ENCODE measurements at regions not wholly inside any gene's neighbourhood (a gene's known extent, or its start where the extent isn't known, plus 50 kb on each side); places are given as distances from the start of the nearest gene placed in this dataset.

DNA sequence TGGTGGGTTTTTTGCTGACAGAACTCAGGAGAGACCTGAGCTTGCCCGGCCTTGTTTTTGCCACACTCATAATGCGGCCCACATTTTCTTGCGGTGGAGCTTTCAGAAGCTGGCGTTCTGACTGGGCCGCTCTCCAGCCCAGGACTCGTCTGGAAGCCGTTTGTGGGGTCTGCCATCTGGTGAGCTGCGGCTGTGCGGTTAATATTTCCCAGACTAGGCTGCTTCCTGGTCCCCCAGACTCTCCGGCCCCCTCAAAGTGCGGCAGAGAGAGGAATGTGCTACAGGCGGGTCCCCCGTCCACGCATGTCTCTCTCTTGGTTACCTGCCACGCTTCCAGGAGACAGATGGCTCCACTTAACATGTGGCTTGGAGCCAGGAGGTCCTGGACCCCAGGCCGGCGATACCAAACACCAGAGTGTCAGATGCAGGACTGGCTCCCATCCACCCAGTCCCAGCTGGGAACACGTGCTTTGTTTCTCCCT, 128.9 kb upstream of the PMEPA1 start:
- no peak for DNase-seq

DNA sequence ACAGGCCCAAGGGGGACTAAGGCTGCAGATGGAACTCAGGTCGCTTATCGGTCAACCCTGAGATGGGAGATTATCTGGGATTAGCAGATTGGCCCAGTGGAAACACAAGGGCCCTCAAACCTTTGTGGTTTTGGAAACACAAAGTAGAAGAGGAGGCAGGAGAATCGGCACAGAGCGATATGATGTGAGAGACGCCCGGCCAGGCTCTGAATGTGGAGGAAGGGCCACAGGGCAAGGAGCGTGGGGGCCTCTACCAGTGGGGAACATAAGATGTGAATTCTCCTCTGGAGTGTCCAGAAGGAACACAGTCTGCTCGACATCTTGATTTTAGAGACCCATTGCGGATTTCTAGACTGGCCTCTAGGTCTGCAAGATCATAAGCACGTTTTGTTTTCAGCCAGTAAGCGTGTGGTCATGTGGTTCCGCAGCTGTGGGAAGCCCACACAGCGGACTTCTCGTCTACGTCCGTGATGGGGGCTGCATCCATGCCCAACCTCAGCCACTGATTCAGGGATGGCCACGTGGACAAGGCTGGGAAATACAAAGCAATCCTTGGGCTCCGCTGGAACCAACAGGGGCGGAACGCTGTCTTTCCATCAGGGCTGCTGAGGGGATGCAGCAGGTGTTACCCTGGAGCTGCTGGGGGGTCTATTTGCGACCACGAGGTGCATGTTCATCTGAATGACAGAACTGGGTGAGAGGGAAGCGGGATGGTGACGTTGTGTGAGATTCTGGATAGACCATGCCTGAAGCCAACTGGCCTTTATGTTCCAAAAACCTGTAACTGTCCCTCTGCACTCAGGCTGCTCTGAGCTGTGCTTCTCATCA, 127.6 kb upstream of the PMEPA1 start:
- DNase-seq, result no peak

DNA sequence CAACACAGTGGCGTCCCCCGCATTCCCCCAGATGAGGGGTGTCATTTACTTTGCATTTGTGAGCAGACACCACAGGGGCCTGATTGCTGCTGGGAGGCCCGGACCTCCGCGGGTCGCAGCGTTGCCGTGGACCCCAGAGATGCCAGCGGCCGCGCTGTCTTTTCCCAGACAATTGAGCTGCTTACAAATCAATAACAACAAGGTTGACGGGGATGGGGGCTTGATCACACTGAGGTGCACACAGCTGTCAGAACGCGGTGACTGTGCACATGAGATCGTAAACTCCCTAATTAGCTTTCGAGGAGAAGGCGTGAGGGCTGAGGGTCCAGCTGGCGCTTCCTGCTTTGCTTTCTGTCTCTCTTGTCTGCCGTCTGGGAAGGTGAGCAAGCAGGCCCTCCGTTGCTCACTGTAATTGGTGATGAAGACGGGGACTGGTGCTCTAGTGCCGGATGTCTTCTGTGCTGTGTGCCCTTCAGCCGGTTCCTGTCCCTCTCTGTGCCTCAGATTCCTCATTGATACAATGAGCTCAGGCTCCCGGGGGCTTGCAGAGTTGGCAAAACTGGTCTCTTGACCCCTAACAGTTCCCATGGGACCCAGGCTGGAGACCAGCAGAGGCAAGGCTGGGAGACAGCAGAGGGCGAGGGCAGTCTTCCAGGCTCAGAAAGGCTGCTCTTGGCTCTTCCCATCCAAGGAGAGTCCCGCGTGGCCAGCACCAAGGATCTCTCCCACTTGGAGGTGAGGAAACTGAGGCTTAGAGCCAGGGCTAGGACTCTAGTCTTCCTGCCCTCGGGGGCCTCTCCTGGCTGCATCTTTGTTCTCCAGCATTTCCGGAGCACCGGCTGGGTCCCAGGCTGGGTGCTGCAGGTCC, 126.0 kb upstream of the PMEPA1 start:
- no peak for DNase-seq

DNA sequence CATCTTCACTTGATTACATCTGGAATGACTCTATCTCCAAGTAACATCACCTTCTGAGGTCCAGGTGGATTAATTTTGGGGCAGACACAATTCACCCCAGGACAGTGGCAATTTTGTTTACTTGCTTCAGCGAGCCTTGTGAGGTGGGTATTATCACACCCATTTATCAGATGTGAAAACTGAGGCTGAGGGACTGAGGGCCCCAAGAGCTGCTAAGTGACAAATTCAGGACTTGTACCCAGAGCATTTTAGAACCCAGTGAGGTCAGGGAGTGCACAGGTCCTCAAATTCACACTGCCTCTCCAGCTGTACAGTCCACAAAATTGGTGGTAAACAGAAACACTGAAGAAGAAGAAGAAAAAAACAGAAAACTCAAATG, 125.2 kb upstream of the PMEPA1 start:
- DNase-seq, result no peak

DNA sequence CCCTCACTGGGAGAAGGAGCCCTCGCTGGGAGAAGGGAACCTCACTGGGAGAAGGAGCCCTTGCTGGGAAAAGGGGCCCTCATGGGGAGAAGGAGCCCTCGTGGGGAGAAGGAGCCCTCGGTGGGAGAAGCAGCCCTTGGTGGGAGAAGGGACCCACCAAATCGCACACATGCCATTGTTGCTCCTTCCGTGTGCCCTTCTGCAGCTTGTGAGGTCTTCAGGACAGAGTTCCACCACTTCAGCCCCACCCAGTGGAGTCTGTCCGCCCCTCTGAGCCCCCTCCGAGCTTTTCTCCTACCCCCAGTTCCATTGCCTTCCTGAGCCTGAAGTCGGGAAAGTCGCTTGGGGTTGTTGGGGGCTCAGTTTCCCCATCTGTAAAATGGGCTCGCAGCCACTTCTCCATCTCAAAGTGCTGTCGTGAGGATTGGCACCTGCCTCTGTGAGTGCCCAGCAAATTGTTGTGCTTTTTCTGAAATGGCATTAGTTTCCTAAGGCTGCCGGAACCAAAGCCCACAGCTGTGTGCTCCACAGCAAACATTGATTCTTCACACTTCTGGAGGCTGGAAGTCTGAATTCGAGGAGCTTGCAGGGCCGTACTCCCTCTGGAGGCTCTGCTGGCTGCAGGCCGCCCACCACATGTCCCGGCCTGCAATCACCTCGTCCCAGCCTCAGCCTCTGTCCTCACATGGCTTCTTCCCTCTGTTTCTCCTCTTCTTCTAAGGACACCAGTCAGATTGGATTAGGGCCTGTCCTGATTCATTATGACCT, 124.7 kb upstream of the PMEPA1 start:
- DNase-seq, result no peak

DNA sequence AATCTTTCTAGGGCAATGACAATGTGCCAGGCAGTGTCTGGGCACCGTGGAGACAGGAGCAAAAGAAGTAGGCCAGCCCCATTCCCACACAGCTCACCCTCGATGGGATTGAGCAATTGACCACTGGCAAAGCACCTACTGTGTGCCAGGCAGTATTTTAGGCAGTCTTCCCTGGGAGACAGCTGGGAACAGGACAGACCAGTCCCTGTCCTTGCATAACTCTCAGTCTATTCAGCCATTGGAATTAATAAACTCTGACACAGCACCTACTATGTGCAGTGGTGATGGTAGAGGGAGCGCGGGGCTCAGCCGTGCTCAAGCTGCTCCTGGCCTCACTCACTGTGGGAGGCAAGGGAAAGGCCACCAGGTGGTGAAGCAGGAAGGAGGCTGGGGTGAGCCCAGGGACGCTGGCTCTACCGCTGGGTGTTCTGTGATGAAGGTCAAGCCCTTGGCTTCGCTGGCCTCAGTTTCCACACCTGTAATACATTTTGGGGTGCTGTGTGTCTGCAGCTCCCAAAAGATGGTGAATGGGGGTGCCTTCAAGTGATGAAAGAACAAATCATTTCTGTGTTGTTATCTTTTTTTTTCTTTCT, 122.3 kb upstream of the PMEPA1 start:
- DNase-seq, result no peak

DNA sequence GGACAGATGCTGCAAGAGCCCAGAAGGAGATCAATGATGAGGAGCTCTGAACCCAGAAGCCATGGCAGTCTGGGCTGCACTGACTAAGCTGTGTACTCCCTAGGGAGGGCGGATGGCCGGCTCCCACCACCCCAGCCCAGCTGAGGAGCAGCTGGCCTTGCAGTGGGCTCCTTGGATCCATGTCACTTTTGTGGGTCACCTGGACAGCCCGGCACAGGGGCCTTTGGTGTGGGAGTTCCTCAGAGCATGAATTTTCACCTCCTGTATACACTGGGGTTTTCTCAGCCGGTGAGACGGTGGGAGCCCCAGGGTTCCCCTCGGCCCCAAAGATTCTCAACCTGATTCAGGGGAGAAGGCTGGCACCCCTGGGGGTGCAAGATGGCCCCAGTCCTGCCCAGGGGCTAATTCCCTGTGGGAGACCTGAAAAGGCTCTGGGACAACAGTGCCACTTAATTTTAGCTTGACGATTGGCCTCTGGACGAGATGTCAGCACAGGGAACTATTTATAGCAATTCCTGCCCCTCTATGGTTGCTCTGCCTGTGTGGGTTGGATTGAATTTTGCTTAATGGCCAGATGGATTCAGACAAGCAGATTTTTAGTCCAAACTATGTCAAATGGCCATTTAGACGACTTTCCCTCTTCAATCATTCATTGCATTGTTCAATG, 121.6 kb upstream of the PMEPA1 start:
- no peak for DNase-seq

DNA sequence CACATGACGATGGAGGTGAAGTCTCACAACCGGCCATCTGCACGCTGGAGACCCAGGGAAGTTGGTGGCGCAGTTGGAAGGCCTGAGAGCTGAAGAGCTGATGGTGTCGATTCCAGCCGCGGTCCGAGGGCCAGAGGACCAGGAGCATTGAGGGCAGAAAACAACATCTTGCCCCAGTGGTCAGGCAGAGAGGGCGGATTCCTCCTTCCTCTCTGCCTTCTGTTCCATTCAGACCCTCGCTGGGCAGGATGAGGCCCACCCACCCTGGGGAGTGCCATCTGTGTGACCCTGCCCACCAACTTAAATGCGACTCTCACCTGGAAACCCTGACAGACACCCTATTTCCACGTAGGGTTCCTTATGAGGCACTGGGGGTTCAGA, 120.7 kb upstream of the PMEPA1 start:
- no peak for DNase-seq

DNA sequence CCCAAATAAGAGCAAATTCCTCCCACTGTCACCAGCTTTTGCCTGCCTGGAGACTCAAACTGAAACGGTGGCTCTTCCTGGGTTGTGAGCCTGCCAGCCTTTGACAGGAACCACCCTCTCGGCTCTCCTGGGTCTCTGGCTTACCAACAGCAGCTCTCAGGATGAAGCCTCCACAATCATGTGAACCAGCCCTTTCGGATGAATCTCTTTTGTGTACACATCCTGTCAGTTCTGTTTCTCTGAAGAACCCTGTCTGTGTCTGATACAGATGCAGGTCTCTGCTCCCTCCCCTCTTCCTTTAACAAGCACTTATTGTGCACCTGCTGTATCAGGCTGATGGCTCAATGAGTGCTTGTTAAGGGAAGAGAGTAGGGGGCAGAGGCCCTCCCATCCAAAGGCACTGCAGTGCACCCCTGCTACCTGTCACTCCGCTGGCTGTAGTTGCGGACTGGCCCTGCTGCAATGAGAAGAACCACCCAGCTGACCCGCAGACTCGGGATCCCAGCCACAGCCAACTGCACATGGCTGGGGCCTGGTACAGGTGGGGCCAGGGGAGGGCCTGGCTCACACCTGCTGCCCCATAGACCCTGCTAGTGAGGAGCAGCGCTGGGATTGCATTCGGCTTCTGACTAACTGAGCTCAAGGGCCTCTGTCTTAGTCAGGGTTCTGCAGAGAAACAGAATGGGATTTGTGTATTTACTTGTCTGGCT, 120.1 kb upstream of the PMEPA1 start:
- no peak for DNase-seq

DNA sequence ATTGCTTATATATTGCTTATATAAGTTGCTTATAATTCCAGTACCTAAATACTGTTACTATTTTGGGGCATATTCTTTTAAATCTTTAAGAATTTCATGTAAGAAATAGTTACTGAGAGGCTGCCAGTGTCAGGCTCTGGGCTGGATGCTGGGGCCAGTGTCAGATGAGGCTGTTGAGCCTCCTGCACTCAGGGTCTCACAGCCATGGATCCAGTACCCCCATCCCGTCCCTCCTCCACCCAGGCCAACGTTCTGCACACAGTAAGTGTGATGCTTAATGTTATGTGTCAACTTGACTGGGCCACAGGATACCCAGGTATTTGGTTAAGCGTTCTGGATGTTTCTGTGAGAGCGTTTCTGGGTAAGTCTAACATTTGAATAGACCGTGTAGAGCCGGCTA, 119.5 kb upstream of the PMEPA1 start:
- DNase-seq, result no peak

DNA sequence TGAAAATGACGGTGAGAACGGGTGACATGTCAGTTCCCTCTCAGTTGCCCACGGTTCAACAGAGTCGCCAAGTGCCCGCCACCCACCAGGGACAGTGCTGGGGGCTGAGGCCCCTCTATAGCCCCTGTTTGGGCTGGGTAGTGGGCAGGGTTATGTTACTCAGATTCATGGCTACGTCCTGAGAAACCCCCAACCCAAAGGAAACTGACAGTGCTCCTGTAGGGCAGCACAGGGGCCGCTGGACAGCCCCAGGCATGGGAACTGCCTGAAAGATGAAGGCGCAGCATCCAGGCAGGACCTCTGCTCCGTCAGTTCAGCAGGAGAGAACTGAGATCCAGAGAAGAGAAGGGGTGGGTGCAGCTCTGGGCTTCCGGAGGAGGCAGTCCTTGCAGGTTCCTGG, 118.9 kb upstream of the PMEPA1 start:
- DNase-seq, result no peak

DNA sequence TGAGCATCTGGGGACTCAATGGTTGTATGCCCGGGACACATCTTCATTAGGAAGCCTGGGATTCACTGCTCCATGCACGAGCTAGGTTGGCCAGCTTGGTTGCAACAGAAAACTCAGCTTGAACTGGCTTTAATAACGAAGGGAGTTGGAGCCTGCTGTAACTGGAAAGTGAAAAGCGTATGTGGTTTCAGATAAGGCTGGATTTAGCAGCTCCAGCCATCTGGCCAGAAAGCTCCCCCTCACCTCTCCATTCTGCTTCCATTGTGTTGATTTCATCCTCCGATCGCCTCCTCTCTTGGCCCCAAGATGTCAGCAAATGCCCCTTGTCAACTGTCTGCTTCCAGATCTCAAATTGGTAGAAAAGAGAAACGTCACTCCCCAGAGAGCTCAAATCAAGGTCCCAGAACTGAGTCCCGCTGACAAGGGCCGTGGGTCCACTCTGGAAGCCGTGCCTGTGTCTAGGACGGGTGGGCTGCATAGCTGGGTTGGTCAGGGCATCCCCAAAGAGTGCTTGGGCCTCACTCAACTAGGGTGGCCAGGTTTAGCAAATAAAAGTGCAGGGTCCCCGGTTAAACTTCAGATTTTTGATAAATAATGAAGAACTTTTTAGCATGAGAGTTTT, 117.0 kb upstream of the PMEPA1 start:
- DNase-seq, result no peak

DNA sequence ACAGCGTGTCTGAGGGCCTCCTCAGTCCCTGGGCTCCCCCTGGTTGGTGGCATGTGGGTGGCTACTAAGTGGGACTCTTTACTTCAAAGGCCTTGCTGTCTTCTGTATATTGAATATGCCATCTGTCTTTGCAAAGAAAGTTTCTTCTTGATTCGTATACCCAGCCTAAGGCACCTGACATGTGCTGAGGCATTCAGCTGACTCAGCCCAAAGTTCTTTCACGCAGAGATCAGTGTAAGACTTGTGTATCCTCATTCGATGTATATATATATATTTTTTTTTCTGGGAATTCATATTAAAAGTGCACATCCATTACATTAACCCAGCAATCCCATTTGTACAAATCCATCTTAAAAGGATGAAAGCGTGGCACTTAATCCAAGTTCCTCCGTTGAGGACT, 115.1 kb upstream of the PMEPA1 start:
- DNase-seq, result no peak

DNA sequence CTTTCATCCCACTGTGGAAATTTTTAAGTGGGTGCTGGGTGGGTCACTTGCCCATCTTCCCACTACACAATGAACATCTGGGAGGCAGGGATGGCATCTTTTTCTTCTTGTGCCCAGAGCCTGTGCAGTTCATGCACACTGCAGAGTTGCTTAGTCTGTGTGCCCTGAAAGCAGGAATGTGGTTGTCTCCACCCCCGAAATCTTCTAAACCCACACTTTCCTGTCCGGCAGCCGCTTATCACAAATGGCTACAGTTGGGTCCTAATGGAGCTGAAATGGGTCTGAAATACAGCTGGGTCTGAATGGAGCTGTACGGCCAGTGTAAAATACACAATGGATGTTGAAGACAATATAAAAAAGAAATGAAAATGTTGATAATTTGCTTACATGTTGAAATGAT, 112.1 kb upstream of the PMEPA1 start:
- DNase-seq, result no peak

DNA sequence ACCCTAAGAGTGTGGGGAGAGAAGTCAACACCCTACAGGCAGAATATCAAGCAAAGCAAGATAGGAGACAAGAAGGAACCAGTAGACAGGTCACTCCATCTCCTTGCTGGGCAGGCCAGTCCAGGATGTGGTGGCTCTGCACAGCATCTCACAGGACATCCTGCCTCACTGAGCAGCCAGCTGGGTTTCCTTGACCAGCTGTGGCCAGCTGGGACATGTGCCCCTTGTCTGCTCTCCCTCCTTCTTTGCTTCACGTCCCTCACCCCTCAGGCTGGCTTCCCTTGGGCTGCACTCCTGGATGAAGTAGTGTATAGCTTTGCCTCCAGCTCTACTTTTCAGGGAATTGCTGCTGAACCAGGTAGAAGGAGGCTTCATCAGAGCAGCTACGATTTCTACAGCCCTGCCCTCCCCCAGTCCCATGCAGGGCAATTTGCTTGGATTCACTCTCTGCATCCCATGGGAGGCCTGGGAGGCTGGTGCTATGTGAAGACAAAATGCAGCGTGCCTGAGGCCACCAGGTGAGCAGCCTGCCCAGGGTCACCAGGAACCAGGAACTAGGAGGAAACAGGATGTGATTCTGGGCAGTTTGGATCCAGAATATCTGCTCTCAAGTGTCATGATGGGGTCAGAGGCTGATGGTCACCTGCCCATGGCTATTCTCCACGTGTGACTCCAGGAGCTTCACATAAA, 110.0 kb upstream of the PMEPA1 start:
- no peak for DNase-seq

DNA sequence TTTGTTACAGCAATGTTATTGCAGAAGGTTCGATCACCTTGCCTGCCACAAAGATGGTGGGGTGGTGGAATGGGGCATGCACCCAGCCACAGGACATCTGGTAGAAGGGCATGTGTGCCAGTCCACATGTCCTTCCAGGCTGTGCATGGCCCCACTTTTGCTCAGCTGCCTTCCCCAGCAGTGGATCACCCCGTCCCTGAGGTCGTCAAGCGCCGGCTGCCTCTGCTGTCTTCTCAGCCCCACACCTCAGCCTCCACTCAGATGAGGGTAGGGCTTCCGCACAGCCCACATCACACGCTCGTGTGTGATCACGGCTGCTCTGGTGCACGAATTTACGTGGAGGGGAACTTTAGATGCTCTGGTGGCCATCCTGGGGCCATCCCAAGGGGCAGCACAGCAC, 109.5 kb upstream of the PMEPA1 start:
- no peak for DNase-seq

DNA sequence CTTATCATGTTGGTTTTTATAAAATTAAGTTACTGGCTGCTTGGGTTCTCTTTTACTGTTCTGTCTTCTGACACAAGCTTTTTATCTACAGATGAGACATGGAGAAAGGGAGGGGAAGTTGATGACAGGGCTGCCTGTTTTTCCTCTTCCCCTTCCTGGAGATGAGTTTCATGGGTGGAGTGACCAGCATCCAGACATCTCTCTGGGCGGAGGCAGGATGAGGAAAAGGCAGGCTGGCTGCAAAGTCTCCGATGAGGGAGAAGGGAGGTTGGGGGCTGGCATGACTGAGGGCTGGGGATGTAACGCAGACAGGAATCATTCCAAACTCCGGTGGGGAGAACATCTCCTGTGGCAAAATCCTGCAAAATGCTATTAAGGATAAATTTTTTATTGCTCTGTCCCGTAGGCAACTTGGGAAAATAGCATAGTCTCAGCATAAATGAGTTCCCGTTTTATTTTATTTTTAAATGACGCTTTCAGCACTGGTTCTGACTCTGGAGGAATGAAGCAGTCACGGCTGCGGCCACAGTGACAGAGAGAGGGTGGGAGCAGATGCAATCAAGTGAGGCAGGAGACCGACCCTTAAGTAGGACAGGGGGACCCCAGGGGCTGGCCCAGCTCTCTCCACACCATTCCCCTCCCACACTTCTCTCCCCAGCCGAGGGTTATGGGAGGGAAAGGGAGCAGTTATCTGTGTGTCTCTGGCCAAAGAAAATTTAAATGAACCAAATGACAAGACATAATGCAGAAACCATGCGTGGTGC, 108.8 kb upstream of the PMEPA1 start:
- DNase-seq, result no peak

DNA sequence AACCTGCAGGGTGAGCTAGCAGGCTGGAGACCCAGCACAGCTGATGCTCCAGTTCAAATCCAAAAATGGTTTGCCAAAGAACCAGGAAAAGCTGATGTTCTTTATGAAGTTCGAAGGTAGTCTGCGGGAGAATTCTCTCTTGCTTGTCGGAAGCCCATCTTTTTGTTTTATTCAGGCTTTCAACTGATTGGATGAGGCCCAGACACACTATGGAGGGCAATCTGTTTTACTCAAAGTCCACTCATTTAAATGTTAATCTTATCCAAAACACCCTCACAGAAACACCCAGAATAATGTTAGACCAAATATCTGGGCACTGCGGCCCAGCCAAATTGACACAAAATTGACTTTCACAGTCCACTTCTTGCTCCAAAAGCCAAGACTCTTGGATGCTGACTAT, 105.6 kb upstream of the PMEPA1 start:
- DNase-seq, result no peak

DNA sequence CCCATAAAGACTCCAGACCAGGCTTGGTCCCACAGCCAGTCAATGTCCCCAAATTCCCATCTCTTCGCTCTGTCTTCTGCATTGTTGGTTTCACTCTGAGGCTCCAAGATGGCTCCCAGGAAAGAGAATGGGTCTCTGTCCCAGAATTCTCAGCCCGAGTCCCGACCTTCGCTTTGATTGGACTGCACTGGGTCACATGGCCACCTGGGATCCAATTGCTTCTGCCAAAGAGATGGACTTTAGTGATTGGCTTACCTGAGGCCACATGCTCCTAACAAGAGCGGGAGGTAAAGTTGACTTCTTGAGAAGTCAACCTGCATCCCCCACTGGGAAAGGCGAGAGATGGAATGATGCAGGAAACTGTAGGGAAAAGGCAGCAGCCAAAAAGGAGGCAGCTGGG, 104.7 kb upstream of the PMEPA1 start:
- no peak for DNase-seq
